GM12878 (cell line): ENCODE measurements at regions not wholly inside any gene's neighbourhood (a gene's known extent, or its start where the extent isn't known, plus 50 kb on each side); places are given as distances from the start of the nearest gene placed in this dataset.

Experiments
- ATAC-seq: fragments of 200-7000 bp; cut with Tn5 transposase; 3 replicates; pipeline ENCODE4 v1.9.1; 2020; ENCODE audit warnings: mild to moderate bottlenecking, moderate library complexity
- BruUV-seq: library from RNA; stranded (reverse); fragments of 400-500 nt; replicated peaks from 2 replicates; lab custom pipeline; 2021; lab: Mats Ljungman, UMichigan
- CTCF ChIA-PET: fragments of 300-600 bp; sonication (Branson Sonifier 250); formaldehyde crosslinking; extraction: SDS; loops from one replicate; lab custom pipeline; 2021; ENCODE audit warnings: inconsistent platforms; lab: Yijun Ruan, JAX
- POLR2A ChIA-PET: fragments of 350-600 bp; formaldehyde crosslinking; extraction: SDS; loops from one replicate; lab custom pipeline; 2021; ENCODE audit warnings: inconsistent platforms; lab: Charles Lee
- RAD21 ChIA-PET: fragments of 300-600 bp; sonication (Branson Sonifier 250); formaldehyde crosslinking; loops from one replicate; lab custom pipeline; 2023; ENCODE audit warnings: antibody characterized with exemption; ENCODE audit not compliant: unreplicated experiment; lab: Charles Lee
- SMC1A ChIA-PET: fragments of 300-600 bp; sonication (Branson Sonifier 250); formaldehyde crosslinking; loops from one replicate; lab custom pipeline; 2023; ENCODE audit not compliant: unreplicated experiment, uncharacterized antibody; lab: Charles Lee
- DNase-seq: peaks from one replicate; pipeline ENCODE4 v3.0.0-alpha.2; 2011; ENCODE audit warnings: low read depth, low spot score
- FAIRE-seq: peaks from 3 replicates; lab custom pipeline; 2011; peaks lifted over from hg19 to GRCh38; lab: Jason Lieb, UNC
- H2AFZ ChIP-seq: 2 replicates; pipeline ENCODE4 v1.6.0; 2011; ENCODE audit warnings: low read depth, low read length, control low read depth; ENCODE audit not compliant: control insufficient read depth
- H3K27ac ChIP-seq: 2 replicates; pipeline ENCODE4 v1.5.1; 2011; ENCODE audit warnings: control low read depth; ENCODE audit not compliant: control insufficient read depth, insufficient read depth
- H3K27me3 ChIP-seq, 2 experiments: replicated peaks in 1 of 2; 2 replicates each; pipeline versions ENCODE4 v1.6.0 to v1.6.1; 2011; ENCODE audit warnings: low read length in 1 of 2; ENCODE audit not compliant: control insufficient read depth in 2 of 2, insufficient read depth in 2 of 2
- H3K36me3 ChIP-seq, 2 experiments: 2 replicates each; pipeline ENCODE4 v1.5.1; 2011; ENCODE audit warnings: low read length in 1 of 2; ENCODE audit not compliant: control insufficient read depth in 2 of 2, insufficient read depth in 2 of 2
- H3K4me1 ChIP-seq: 2 replicates; pipeline ENCODE4 v1.6.1; 2011; ENCODE audit warnings: mild to moderate bottlenecking, low read length, moderate library complexity, mixed read lengths; ENCODE audit not compliant: control insufficient read depth, insufficient read depth
- H3K4me2 ChIP-seq: 2 replicates; pipeline ENCODE4 v1.6.0; 2011; ENCODE audit warnings: control low read depth; ENCODE audit not compliant: control insufficient read depth, insufficient read depth
- H3K4me3 ChIP-seq: fragments of 200-600 bp; sonication (generic); 2 replicates; pipeline ENCODE4 v1.5.1; 2016
- H3K79me2 ChIP-seq: 2 replicates; pipeline ENCODE4 v1.6.0; 2011; ENCODE audit warnings: low read length; ENCODE audit not compliant: control insufficient read depth, insufficient read depth
- H3K9ac ChIP-seq: 2 replicates; pipeline ENCODE4 v1.8.0; 2011; ENCODE audit warnings: low read length, control low read depth, mixed read lengths; ENCODE audit not compliant: control insufficient read depth, insufficient read depth
- H3K9me3 ChIP-seq: replicated peaks from 3 replicates; pipeline ENCODE4 v1.5.1; 2011; ENCODE audit warnings: mild to moderate bottlenecking, low read length; ENCODE audit not compliant: control insufficient read depth, insufficient read depth
- H4K20me1 ChIP-seq: 2 replicates; pipeline ENCODE4 v1.6.0; 2011; ENCODE audit not compliant: control insufficient read depth, insufficient read depth
- BMI1 ChIP-seq: fragments of 450-650 bp; IDR thresholded peaks from 2 replicates; pipeline ENCODE4 v1.6.1; 2016; ENCODE audit warnings: mild to moderate bottlenecking, moderate library complexity, borderline replicate concordance
- CHD2 ChIP-seq: IDR thresholded peaks from 2 replicates; pipeline ENCODE4 v1.6.1; 2011; ENCODE audit warnings: low read depth, low read length, improper control_type of control experiment, borderline replicate concordance
- CHD4 ChIP-seq: fragments of 200-600 bp; sonication (generic); IDR thresholded peaks from 2 replicates; pipeline ENCODE4 v1.6.1; 2016; ENCODE audit warnings: mild to moderate bottlenecking
- CREM ChIP-seq: IDR thresholded peaks from 2 replicates; pipeline ENCODE4 v1.6.1; 2014; ENCODE audit warnings: antibody characterized with exemption, low read depth
- EP300 ChIP-seq, 2 experiments: fragments of 150-350 bp in 1 of 2; IDR thresholded peaks; 2 replicates each; pipeline ENCODE4 v1.6.1; 2011 to 2012; ENCODE audit warnings: low read depth in 2 of 2, low read length in 2 of 2, borderline replicate concordance in 1 of 2, improper control_type of control experiment in 1 of 2, inconsistent platforms in 1 of 2; ENCODE audit not compliant: control insufficient read depth in 1 of 2
- IKZF1 ChIP-seq: fragments of 450-650 bp; conservative IDR thresholded peaks from 2 replicates; pipeline ENCODE4 v1.6.1; 2017; ENCODE audit warnings: antibody characterized with exemption, mild to moderate bottlenecking
- MTA2 ChIP-seq: fragments of 450-650 bp; IDR thresholded peaks from 2 replicates; pipeline ENCODE4 v1.6.1; 2016; ENCODE audit warnings: low read depth, mild to moderate bottlenecking, moderate library complexity
- NFIC ChIP-seq: IDR thresholded peaks from 2 replicates; pipeline ENCODE4 v1.6.1; 2012; ENCODE audit warnings: low read depth, mild to moderate bottlenecking, inconsistent platforms, low read length, moderate library complexity
- PKNOX1 ChIP-seq: fragments of 450-650 bp; IDR thresholded peaks from 2 replicates; pipeline ENCODE4 v1.6.1; 2016; ENCODE audit warnings: mild to moderate bottlenecking
- SPI1 ChIP-seq: IDR thresholded peaks from 2 replicates; pipeline ENCODE4 v1.6.1; 2011; ENCODE audit warnings: low read depth, mild to moderate bottlenecking, low read length, moderate library complexity, borderline replicate concordance; ENCODE audit not compliant: insufficient read depth
- SREBF1 ChIP-seq: IDR thresholded peaks from 2 replicates; pipeline ENCODE4 v1.6.1; 2012; ENCODE audit warnings: mild to moderate bottlenecking, low read length
- WRNIP1 ChIP-seq: IDR thresholded peaks from 2 replicates; pipeline ENCODE4 v1.6.1; 2011; ENCODE audit warnings: low read depth, low read length, improper control_type of control experiment, borderline replicate concordance
- ZBTB11 ChIP-seq: fragments of 450-650 bp; formaldehyde crosslinking; IDR thresholded peaks from 2 replicates; pipeline ENCODE4 v1.5.0; 2022; ENCODE audit warnings: mild to moderate bottlenecking, missing genetic modification characterization
- WGBS: methylation state at CpG from one replicate; pipeline ENCODE4 v1.1.6; 2016; ENCODE audit warnings: low lambda C conversion rate; ENCODE audit not compliant: insufficient replicate concordance, insufficient coverage; ENCODE audit errors: missing lambda C conversion rate; 5-methylcytosine and 5-hydroxymethylcytosine counted together
- in situ Hi-C: fragments of 300-500 bp; cut with MboI; formaldehyde crosslinking; loops from 9 replicates; pipeline ENCODE4 v1.14.3; 2018; ENCODE audit warnings: mixed read lengths
- intact Hi-C: fragments of 100-400 bp; cut with micrococcal nuclease; formaldehyde crosslinking; loops from one replicate; pipeline ENCODE4 v1.14.2; 2022; ENCODE audit not compliant: unreplicated experiment

DNA sequence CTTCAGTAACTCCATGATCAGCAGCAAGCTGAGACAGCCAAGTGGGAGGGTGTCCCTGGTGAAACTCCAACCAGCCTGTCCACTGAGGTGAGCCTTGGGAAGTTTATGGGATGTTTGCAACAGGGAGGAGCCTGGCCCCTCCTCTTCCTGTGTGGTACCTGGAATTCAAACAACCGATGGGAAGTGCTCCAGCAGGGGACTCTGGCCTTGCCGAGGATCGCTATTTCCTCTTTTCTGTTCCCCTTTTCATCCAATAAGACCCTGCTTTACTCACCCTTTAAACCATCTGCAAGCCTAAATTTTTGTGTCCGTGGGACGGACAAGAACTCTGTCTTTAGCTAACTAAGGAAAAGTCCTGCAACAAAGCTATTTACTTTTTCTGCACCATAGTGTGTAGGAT lies 491.1 kb upstream of the ZMIZ1 start:
- in situ Hi-C loops (no loop called here), intact Hi-C loops (no loop called here)
- no peaks in the 10 kb centered on the region for H3K36me3 ChIP-seq
- ChIA-PET CTCF (no interaction called here), SMC1A (no interaction called here), POLR2A (no interaction called here), RAD21 (no interaction called here)
- H3K9me3 ChIP-seq, result no peaks in the 10 kb centered on the region
- H2AFZ ChIP-seq, result no peak overlapping the region
- TF ChIP-seq SPI1 (peak; percentile 83), PKNOX1 (no peak), CHD2 (no peak), BMI1 (no peak), SREBF1 (no peak), IKZF1 (0 out of 2 replicates have a peak, but pooled peaks have one; percentile 30), CREM (no peak), NFIC (no peak), CHD4 (no peak)
- no peak overlapping the region for H3K9ac ChIP-seq
- H3K4me1 ChIP-seq, result no peaks in the 10 kb centered on the region
- DNase-seq, result no peak
- BruUV-seq, result no TSS peak
- no peaks in the 10 kb centered on the region for H3K79me2 ChIP-seq
- no peak for FAIRE-seq
- no peak overlapping the region for H3K4me3 ChIP-seq
- ATAC-seq, result no peak
- H3K27me3 ChIP-seq, result no peaks in the 10 kb centered on the region; a peak in 1 of 4 replicates
- WGBS, result 10% methylated on average over 5 of the region's 5 CpGs
- no peak overlapping the region for H3K4me2 ChIP-seq
- H4K20me1 ChIP-seq, result no peaks in the 10 kb centered on the region
- H3K27ac ChIP-seq, result no peak overlapping the region

DNA sequence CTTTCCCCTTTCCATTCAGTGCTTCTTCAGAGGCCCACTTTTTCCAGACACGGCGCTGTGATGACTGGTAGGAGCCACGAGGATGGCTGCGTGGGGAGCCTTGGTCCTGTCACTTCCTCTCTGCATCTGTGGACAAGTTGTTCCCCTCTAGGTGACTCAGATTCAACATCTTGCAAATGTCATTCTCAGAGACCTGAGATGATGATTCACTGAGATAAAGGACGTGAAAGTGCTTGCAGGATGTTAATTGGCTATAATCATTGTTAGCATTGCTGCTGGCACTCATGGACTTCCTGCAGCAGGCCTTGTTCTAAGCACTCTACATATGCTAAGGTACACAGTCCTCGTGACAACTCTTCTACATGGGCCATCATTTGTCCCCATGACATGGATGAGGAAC lies 489.8 kb upstream of the ZMIZ1 start:
- Histone ChIP-seq H2AFZ (no peak overlapping the region), H3K36me3 (no peaks in the 10 kb centered on the region), H3K27me3 (no peaks in the 10 kb centered on the region; a peak in 1 of 4 replicates), H3K27ac (no peak overlapping the region), H4K20me1 (no peaks in the 10 kb centered on the region), H3K9me3 (no peaks in the 10 kb centered on the region), H3K4me3 (no peak overlapping the region)
- peak; percentile 21 for DNase-seq
- ChIA-PET SMC1A (no interaction called here), POLR2A (no interaction called here)
- FAIRE-seq, result no peak
- in situ Hi-C loops, result no loop called here
- TF ChIP-seq WRNIP1 (no peak), EP300 (IDR thresholded peaks at IDR 0.05; ENCODE audit: borderline replicate concordance in 1 of 2, control insufficient read depth in 1 of 2, low read depth in 2 of 2, low read length in 2 of 2) (peak in 1 of 2 experiments; percentile 46; a peak in 1 of 4 replicates), MTA2 (peak; percentile 56; the same call in 1 of the 2 replicates), SPI1 (peak; percentile 65; the same call in 1 of the 2 replicates), ZBTB11 (CRISPR knock-in tag) (no peak)
- TF ChIP-seq, all 136 proteins: peak for 3
- intact Hi-C loops, result no loop called here
- H3K4me1 ChIP-seq, result no peaks in the 10 kb centered on the region
- BruUV-seq, result no TSS peak
- no peak overlapping the region for H3K4me2 ChIP-seq
- H3K9ac ChIP-seq, result no peak overlapping the region
- WGBS, result 12% methylated on average over 6 of the region's 6 CpGs
- ChIA-PET RAD21 (no interaction called here), CTCF (no interaction called here)
- ATAC-seq, result peak; percentile 63
- H3K79me2 ChIP-seq, result no peaks in the 10 kb centered on the region
